Cardiac muscle cell (in vitro differentiated cells and primary cell): ENCODE measurements at regions not wholly inside any gene's neighbourhood (a gene's known extent, or its start where the extent isn't known, plus 50 kb on each side); places are given as distances from the start of the nearest gene placed in this dataset.
A peak's percentile ranks its signal among the peaks of the same experiment; 100 is the strongest.

ENCODE experiments used
- DNase-seq, 2 donors: peaks; one replicate each; pipeline versions ENCODE4 v3.0.0 to v3.0.0-alpha.2; 2010 to 2017; ENCODE audit warnings: low read depth in 1 of 2, low spot score in 1 of 2
- H3K27ac ChIP-seq: fragments of 200-600 bp; sonication (generic); 2 replicates; pipeline ENCODE4 v1.5.1; 2016
- H3K27me3 ChIP-seq: fragments of 200-600 bp; sonication (generic); 2 replicates; pipeline ENCODE4 v1.6.0; 2016; ENCODE audit warnings: control low read depth
- H3K36me3 ChIP-seq: fragments of 200-600 bp; sonication (generic); 2 replicates; pipeline ENCODE4 v1.5.1; 2016; ENCODE audit warnings: control low read depth
- H3K4me1 ChIP-seq: fragments of 200-600 bp; sonication (generic); 2 replicates; pipeline ENCODE4 v1.8.1; 2017; ENCODE audit warnings: low read depth, mild to moderate bottlenecking, mixed run types
- H3K4me3 ChIP-seq: fragments of 200-600 bp; sonication (generic); 2 replicates; pipeline ENCODE4 v1.5.1; 2016; ENCODE audit warnings: mild to moderate bottlenecking
- H3K9me3 ChIP-seq: fragments of 200-600 bp; sonication (generic); 2 replicates; pipeline ENCODE4 v1.5.1; 2017; ENCODE audit warnings: low read depth, mild to moderate bottlenecking, control low read depth
- TF ChIP-seq, protein P1 (sequence below): IDR thresholded peaks from 2 replicates; pipeline ENCODE4 v1.5.1; 2012; ENCODE audit warnings: low read depth, mild to moderate bottlenecking, low read length

DNA sequence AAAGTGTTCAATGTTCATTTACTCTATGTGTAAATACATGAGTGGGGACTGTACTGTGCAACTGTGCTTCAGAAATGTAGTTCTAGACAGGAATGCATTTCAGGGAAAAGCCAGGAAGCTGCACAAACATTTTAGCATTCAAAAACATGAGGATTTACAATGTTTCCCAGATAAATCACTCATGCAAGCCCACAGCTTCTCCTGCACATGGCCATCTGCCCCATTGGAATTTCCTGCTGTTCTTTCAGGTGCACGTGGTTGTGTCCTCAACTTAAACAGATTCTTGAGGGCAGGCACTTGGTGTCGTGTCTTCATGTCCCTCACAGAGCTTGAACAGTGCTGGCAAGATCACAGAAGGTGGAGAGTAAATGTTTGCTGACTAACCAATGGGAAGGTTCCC, 101.5 kb downstream of the UNC5CL start:
- Histone ChIP-seq H3K27ac (no peak overlapping the region), H3K4me3 (no peak overlapping the region), H3K9me3 (no peaks in the 10 kb centered on the region), H3K4me1 (peaks cover 8% of the 10 kb centered on the region), H3K36me3 (no peaks in the 10 kb centered on the region), H3K27me3 (no peaks in the 10 kb centered on the region)
- TF ChIP-seq, protein P1, sequence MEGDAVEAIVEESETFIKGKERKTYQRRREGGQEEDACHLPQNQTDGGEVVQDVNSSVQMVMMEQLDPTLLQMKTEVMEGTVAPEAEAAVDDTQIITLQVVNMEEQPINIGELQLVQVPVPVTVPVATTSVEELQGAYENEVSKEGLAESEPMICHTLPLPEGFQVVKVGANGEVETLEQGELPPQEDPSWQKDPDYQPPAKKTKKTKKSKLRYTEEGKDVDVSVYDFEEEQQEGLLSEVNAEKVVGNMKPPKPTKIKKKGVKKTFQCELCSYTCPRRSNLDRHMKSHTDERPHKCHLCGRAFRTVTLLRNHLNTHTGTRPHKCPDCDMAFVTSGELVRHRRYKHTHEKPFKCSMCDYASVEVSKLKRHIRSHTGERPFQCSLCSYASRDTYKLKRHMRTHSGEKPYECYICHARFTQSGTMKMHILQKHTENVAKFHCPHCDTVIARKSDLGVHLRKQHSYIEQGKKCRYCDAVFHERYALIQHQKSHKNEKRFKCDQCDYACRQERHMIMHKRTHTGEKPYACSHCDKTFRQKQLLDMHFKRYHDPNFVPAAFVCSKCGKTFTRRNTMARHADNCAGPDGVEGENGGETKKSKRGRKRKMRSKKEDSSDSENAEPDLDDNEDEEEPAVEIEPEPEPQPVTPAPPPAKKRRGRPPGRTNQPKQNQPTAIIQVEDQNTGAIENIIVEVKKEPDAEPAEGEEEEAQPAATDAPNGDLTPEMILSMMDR: no peak
- no peak for DNase-seq

DNA sequence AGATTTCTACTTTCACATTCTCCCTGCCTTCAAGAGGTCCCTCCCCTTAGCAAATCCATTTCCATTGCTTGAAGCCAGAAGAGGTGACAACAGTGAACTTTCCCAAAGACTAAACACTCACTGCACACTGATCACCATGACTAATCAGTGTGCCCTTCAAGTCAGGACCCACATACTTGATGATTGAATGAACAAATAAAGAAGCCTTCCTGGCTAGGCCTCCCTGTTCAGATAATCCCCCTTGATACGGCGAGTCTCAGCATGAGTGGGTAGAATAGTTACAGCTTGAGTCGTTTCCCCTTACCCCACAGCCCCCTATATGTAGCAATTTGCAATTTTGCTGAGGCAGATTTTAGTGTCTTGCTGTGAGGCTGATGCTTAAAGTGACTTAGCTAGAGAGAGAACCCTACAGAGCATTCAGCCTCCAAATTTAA, 102.2 kb downstream of the UNC5CL start:
- Histone ChIP-seq H3K9me3 (no peaks in the 10 kb centered on the region), H3K4me1 (peaks cover 8% of the 10 kb centered on the region), H3K27me3 (no peaks in the 10 kb centered on the region), H3K27ac (peak overlapping the region; percentile 51), H3K36me3 (no peaks in the 10 kb centered on the region), H3K4me3 (no peak overlapping the region)
- TF ChIP-seq, protein P1: no peak
- DNase-seq: peak; percentile 10 to 46

DNA sequence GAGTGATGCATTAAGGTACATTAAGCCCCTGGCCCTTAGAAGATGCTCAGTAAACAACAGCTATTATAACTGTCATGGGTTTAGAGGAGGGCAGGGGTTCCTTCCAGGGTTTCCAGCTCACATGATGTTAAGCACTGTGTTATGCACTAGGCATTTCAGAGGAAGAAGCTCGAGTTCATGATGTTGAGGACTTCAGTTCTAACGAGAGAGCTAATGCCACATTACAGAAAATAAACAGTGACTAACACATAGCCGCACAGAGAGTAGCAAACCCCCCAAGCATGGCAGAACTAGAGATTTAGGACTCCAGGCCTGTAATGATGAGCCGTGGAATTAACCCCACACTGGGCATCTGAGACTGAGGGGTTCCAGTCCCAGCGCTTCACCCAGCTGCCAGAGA, 105.2 kb downstream of the UNC5CL start:
- H3K9me3 ChIP-seq: no peaks in the 10 kb centered on the region

DNA sequence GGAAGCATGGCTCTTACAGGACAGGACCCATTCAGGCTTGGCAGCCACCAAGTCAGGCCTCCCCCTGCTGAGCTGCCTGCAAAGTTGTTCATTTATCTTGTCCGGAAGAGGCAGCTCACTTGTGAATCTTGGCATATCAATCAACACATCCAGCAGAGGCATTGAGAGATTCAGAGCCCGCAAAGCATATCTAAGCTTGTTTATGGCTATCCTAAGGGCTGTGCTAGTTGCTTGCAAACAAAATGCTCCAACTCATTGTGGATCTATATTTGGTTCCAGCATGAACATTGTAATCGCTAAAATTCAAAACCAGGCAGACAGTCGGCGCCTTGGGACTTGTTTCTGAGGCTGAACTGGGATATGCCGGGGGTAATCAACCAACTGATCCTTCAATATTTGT, 106.1 kb downstream of the UNC5CL start:
- TF ChIP-seq, protein P1: no peak
- H3K4me1 ChIP-seq: peaks cover 8% of the 10 kb centered on the region
- H3K36me3 ChIP-seq: no peaks in the 10 kb centered on the region
- no peaks in the 10 kb centered on the region for H3K9me3 ChIP-seq
- H3K27me3 ChIP-seq: no peaks in the 10 kb centered on the region
- H3K27ac ChIP-seq: no peak overlapping the region
- no peak overlapping the region for H3K4me3 ChIP-seq
- no peak for DNase-seq

More for the DNA sequence above, 105.2 kb downstream of the UNC5CL start:
- DNase-seq: no peak
- Histone ChIP-seq H3K36me3 (no peaks in the 10 kb centered on the region), H3K27ac (no peak overlapping the region), H3K4me1 (peaks cover 8% of the 10 kb centered on the region), H3K4me3 (no peak overlapping the region), H3K27me3 (no peaks in the 10 kb centered on the region)
- TF ChIP-seq, protein P1: no peak

DNA sequence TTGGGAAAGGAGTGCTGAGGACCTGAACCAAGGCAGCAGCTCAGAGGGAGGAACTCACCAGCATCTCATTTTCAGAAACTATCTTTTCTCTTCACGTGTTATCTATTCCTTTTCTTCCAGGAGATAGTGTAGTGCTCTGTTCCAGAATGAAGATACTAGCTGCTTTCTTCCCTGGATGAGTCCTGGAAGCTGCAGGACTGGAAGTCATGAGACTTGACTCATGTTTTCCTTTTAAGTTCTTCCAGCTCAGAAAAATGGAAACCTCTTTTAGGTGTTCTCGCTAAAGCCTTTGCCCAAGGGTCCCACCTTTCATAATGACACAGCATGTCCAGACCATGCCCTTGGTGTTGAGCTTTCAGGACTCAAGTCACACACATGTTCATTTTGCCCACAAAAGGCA, 106.7 kb downstream of the UNC5CL start:
- DNase-seq: no peak
- Histone ChIP-seq H3K27me3 (no peaks in the 10 kb centered on the region), H3K4me3 (no peak overlapping the region), H3K9me3 (no peaks in the 10 kb centered on the region), H3K4me1 (peaks cover 8% of the 10 kb centered on the region), H3K36me3 (no peaks in the 10 kb centered on the region), H3K27ac (no peak overlapping the region)
- TF ChIP-seq, protein P1: no peak

DNA sequence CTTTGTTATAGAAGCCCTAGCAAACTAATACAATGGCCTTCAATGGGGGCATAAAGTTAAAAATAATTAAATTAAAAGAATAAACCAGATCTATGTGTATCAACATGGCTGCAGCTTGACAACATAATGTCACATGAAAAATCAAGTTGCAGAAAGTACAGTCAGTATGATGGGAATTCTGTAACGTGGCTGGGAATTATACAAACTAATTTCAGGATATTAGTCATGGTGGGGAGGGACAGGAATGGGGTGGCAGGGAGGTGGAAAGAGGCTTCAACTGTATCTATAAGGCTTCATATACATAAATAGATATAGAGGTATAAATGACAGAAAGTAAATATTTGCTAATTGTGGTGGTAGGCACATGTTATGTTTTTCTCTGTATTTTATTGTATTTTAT, 107.1 kb downstream of the UNC5CL start:
- no peaks in the 10 kb centered on the region for H3K36me3 ChIP-seq
- DNase-seq: no peak
- no peak overlapping the region for H3K27ac ChIP-seq
- H3K27me3 ChIP-seq: no peaks in the 10 kb centered on the region
- H3K4me1 ChIP-seq: peaks cover 5% of the 10 kb centered on the region
- no peaks in the 10 kb centered on the region for H3K9me3 ChIP-seq
- no peak overlapping the region for H3K4me3 ChIP-seq
- TF ChIP-seq, protein P1: no peak
